Muscle of arm (tissue), 1 donor: ENCODE measurements at regions not wholly inside any gene's neighbourhood (a gene's known extent, or its start where the extent isn't known, plus 50 kb on each side); places are given as distances from the start of the nearest gene placed in this dataset.

ENCODE experiments used
- DNase-seq: peaks from one replicate; pipeline ENCODE4 v3.0.0-alpha.2; 2013

GRCh38 chr4:71240094-71240493 lies 98.7 kb upstream of the SLC4A4 start:
- DNase-seq: no peak

- DNase-seq: no peak
These were observed 97.1 kb upstream of the SLC4A4 start for GRCh38 chr4:71241501-71242288.

- no peak for DNase-seq
These were observed 95.6 kb upstream of the SLC4A4 start for GRCh38 chr4:71243091-71243833.

- no peak for DNase-seq
These were observed 91.1 kb upstream of the SLC4A4 start for GRCh38 chr4:71247706-71248105.

- DNase-seq: no peak
These were observed 87.6 kb upstream of the SLC4A4 start for GRCh38 chr4:71251261-71251660.

GRCh38 chr4:71253545-71253944 lies 85.3 kb upstream of the SLC4A4 start:
- no peak for DNase-seq

- no peak for DNase-seq
These were observed 84.3 kb upstream of the SLC4A4 start for GRCh38 chr4:71254451-71255012.

- no peak for DNase-seq
These were observed 82.8 kb upstream of the SLC4A4 start for GRCh38 chr4:71255976-71256375.

GRCh38 chr4:71257761-71258160 lies 81.1 kb upstream of the SLC4A4 start:
- DNase-seq: no peak

- no peak for DNase-seq
These were observed 80.5 kb upstream of the SLC4A4 start for GRCh38 chr4:71258323-71258722.

GRCh38 chr4:71259280-71259679 lies 79.5 kb upstream of the SLC4A4 start:
- DNase-seq: no peak

GRCh38 chr4:71259911-71260331 lies 78.9 kb upstream of the SLC4A4 start:
- no peak for DNase-seq

- DNase-seq: no peak
These were observed 78.3 kb upstream of the SLC4A4 start for GRCh38 chr4:71260544-71260943.

- no peak for DNase-seq
These were observed 77.8 kb upstream of the SLC4A4 start for GRCh38 chr4:71261001-71261400.

- no peak for DNase-seq
These were observed 77.1 kb upstream of the SLC4A4 start for GRCh38 chr4:71261633-71262121.

GRCh38 chr4:71262161-71262560 lies 76.7 kb upstream of the SLC4A4 start:
- no peak for DNase-seq

GRCh38 chr4:71266090-71266794 lies 72.6 kb upstream of the SLC4A4 start:
- DNase-seq: no peak

GRCh38 chr4:71267244-71267643 lies 71.6 kb upstream of the SLC4A4 start:
- DNase-seq: no peak

GRCh38 chr4:71268166-71268565 lies 70.7 kb upstream of the SLC4A4 start:
- DNase-seq: no peak

- DNase-seq: no peak
These were observed 69.6 kb upstream of the SLC4A4 start for GRCh38 chr4:71269233-71269632.

- no peak for DNase-seq
These were observed 67.9 kb upstream of the SLC4A4 start for GRCh38 chr4:71270901-71271300.

- DNase-seq: no peak
These were observed 65.8 kb upstream of the SLC4A4 start for GRCh38 chr4:71272976-71273375.
